Tibial nerve (tissue), 4 donors: ENCODE measurements at regions not wholly inside any gene's neighbourhood (a gene's known extent, or its start where the extent isn't known, plus 50 kb on each side); places are given as distances from the start of the nearest gene placed in this dataset.
"Not testable (repeated sequence)": the region's sequence is repeated elsewhere in the genome, so short reads cannot be mapped to it uniquely, and the experiment has no call there.

ENCODE experiments used
- DNase-seq, 2 donors: peaks; one replicate each; pipeline ENCODE4 v3.0.0-alpha.2; 2019; ENCODE audit warnings: low spot score in 2 of 2
- H3K27ac ChIP-seq, 4 donors: fragments of 200-600 bp; sonication (generic) in 3 of 4; one replicate each; pipeline ENCODE4 v1.5.1; 2017 to 2019; ENCODE audit warnings: mild to moderate bottlenecking in 1 of 4
- H3K27me3 ChIP-seq, 2 donors: fragments of 200-600 bp; sonication (generic) in 1 of 2; one replicate each; pipeline versions ENCODE4 v1.5.1 to v1.6.0; 2017 to 2019
- H3K36me3 ChIP-seq, 3 donors: fragments of 200-600 bp; sonication (generic); one replicate each; pipeline ENCODE4 v1.5.1; 2018 to 2019
- H3K4me1 ChIP-seq, 4 donors: fragments of 200-600 bp; sonication (generic) in 3 of 4; one replicate each; pipeline ENCODE4 v1.5.1; 2017 to 2019
- H3K4me3 ChIP-seq, 4 donors: fragments of 200-600 bp; sonication (generic) in 3 of 4; one replicate each; pipeline ENCODE4 v1.5.1; 2017 to 2019; ENCODE audit warnings: mild to moderate bottlenecking in 1 of 4, moderate library complexity in 1 of 4
- H3K9me3 ChIP-seq, 4 donors: fragments of 200-600 bp; sonication (generic) in 3 of 4; one replicate each; pipeline ENCODE4 v1.5.1; 2017 to 2019
- EP300 ChIP-seq, 2 donors: sonication (generic); formaldehyde crosslinking; IDR thresholded peaks; one replicate each; pipeline ENCODE4 v1.6.1; 2017; ENCODE audit warnings: antibody characterized with exemption in 2 of 2, mild to moderate bottlenecking in 1 of 2
- POLR2A ChIP-seq, 2 donors: fragments of 450-650 bp; IDR thresholded peaks; one replicate each; pipeline ENCODE4 v1.6.1; 2017; ENCODE audit warnings: antibody characterized with exemption in 2 of 2, mild to moderate bottlenecking in 2 of 2, moderate library complexity in 2 of 2
- WGBS, 2 donors: methylation state at CpG; one replicate each; pipeline ENCODE4 v1.1.5; 2018; 5-methylcytosine and 5-hydroxymethylcytosine counted together
- TF ChIP-seq, protein P1 (sequence below), 5 experiments: fragments of 200-600 bp in 3 of 5; fragments of 450-650 bp in 2 of 5; sonication (generic) in 3 of 5; IDR thresholded peaks; one replicate each; pipeline ENCODE4 v1.5.1; 2016 to 2019; ENCODE audit warnings: antibody characterized with exemption in 5 of 5, mild to moderate bottlenecking in 3 of 5, moderate library complexity in 2 of 5

DNA sequence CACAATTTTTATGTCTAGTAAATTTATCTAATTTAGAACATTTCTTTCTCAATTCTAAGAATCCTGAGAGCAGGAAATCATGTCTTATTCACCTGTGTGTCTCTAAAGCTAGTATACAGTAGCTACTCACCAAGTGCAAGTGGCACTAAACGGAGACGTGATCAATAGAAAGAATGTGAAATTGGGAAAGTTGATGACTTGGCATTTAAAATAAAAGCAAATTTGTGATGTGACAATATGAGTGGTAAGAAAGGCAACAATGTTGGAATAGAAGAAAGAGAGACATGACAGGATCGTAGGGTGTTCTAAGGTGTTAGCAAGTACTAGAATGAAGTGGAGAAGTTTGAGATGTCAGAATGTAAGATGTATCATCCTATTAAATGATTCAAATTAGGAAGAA, 725.9 kb downstream of the BCKDHB start:
- no peak for DNase-seq
- 92 to 94% methylated on average over 3 of the region's 3 CpGs for WGBS, 2 donors
- no peaks in the 10 kb centered on the region for H3K9me3 ChIP-seq

DNA sequence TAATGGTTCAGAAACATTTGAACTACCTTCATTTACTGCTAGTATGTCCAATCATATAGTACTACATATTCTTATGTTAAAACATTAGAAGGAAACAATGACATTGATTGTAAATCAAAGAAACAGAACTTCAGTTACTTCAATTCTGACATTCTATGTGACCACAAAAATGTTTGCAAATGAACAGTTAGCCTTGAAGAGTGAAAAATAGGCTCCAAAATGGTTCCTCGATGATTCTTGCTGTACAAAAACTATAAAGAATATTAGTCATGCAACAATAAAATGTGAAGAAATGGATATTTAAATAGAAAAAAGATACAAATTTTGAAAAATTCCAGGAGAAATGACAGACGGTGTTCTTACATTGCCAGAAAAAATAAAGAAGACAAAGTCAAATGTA, 686.9 kb downstream of the BCKDHB start:
- no peak overlapping the region for H3K4me3 ChIP-seq
- H3K36me3 ChIP-seq: no peaks in the 10 kb centered on the region
- H3K4me1 ChIP-seq: peaks cover 0 to 14% (median 0%) of the 10 kb centered on the region in 4 donors
- no peak overlapping the region for H3K27ac ChIP-seq
- DNase-seq: no peak
- TF ChIP-seq EP300 (IDR thresholded peaks at IDR 0.05): no peak
- TF ChIP-seq, protein P1, sequence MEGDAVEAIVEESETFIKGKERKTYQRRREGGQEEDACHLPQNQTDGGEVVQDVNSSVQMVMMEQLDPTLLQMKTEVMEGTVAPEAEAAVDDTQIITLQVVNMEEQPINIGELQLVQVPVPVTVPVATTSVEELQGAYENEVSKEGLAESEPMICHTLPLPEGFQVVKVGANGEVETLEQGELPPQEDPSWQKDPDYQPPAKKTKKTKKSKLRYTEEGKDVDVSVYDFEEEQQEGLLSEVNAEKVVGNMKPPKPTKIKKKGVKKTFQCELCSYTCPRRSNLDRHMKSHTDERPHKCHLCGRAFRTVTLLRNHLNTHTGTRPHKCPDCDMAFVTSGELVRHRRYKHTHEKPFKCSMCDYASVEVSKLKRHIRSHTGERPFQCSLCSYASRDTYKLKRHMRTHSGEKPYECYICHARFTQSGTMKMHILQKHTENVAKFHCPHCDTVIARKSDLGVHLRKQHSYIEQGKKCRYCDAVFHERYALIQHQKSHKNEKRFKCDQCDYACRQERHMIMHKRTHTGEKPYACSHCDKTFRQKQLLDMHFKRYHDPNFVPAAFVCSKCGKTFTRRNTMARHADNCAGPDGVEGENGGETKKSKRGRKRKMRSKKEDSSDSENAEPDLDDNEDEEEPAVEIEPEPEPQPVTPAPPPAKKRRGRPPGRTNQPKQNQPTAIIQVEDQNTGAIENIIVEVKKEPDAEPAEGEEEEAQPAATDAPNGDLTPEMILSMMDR (IDR thresholded peaks at IDR 0.05): no peak
- no peaks in the 10 kb centered on the region for H3K27me3 ChIP-seq
- H3K9me3 ChIP-seq: peaks cover 0 to 7% (median 0%) of the 10 kb centered on the region in 4 donors
- WGBS, 2 donors: 58 to 60% methylated on average over 2 of the region's 2 CpGs

More for the DNA sequence above, 725.9 kb downstream of the BCKDHB start:
- H3K4me1 ChIP-seq: no peaks in the 10 kb centered on the region
- no peak overlapping the region for H3K4me3 ChIP-seq
- TF ChIP-seq POLR2A (IDR thresholded peaks at IDR 0.05) (no peak), EP300 (IDR thresholded peaks at IDR 0.05) (no peak)
- TF ChIP-seq, protein P1 (IDR thresholded peaks at IDR 0.05): no peak
- H3K27me3 ChIP-seq: no peaks in the 10 kb centered on the region
- H3K36me3 ChIP-seq: no peaks in the 10 kb centered on the region
- no peak overlapping the region for H3K27ac ChIP-seq

DNA sequence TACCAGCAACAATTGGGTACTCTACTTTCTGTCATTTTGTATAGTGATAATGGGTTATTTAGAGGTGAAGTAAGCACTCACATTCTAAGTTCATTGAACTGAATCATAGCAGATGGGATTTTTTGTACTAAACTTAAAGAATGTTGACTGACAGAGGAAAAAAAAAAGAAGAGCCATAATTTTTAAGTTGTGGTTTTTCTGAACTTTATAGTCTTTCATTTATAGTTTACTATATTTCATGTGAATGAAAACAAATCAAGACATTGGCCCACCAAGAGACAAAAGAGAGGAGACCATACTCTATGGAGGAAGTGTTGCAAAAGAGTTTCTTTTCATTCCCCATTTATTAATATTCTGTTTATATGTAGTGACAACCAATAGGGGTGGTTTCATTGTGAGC, 685.7 kb downstream of the BCKDHB start:
- H3K27ac ChIP-seq: no peak overlapping the region
- H3K4me3 ChIP-seq: no peak overlapping the region
- peaks cover 0 to 23% (median 0%) of the 10 kb centered on the region in 4 donors for H3K4me1 ChIP-seq
- H3K9me3 ChIP-seq: peaks cover 0 to 4% (median 0%) of the 10 kb centered on the region in 4 donors
- no peaks in the 10 kb centered on the region for H3K27me3 ChIP-seq
- H3K36me3 ChIP-seq: no peaks in the 10 kb centered on the region
- DNase-seq: no peak
- TF ChIP-seq POLR2A (IDR thresholded peaks at IDR 0.05): no peak
- TF ChIP-seq, protein P1 (IDR thresholded peaks at IDR 0.05): no peak

DNA sequence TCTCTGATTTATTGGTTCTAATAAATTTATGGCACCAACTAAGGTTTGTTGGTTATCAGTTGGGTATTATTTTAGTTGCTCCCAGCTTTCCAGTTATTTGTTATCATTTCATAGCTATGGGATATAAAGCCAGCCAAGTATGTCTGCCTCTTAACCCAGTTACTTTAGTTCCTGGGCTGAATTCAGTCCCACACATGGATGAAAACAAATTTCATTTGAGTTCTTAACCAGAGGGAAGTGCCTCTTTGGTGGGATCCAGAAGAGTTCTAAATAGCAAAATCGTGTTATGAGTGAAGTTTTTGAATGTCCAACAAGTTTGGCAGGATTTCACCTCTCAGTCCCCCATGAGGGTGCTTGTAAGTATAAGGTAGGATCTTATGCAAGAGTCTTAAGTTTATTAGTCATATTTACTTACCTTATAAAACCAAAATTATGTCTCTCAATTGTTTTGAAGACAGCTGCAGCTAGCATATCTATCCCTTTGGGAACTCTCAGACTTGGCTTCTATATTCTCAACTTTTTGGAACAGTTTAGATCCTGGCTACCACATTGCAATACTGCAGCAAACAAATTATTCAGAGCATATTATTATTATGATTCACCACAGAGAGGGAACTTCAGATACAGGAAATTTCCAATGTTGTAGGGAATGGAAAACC, 683.6 kb downstream of the BCKDHB start:
- TF ChIP-seq, protein P1 (IDR thresholded peaks at IDR 0.05): no peak
- peak in 1 of 2 donors; percentile 24 for TF ChIP-seq EP300 (IDR thresholded peaks at IDR 0.05)
- no peak for TF ChIP-seq POLR2A (IDR thresholded peaks at IDR 0.05)
- peaks cover 0 to 10% (median 0%) of the 10 kb centered on the region in 4 donors for H3K9me3 ChIP-seq
- no peaks in the 10 kb centered on the region for H3K27me3 ChIP-seq
- peak overlapping the region in 2 of 4 donors; percentile 64 to 67 for H3K27ac ChIP-seq
- peak in 1 of 2 donors; percentile 25 for DNase-seq
- no peak overlapping the region for H3K4me3 ChIP-seq
- no peaks in the 10 kb centered on the region for H3K36me3 ChIP-seq
- peaks cover 0 to 24% (median 0%) of the 10 kb centered on the region in 4 donors for H3K4me1 ChIP-seq
- 36 to 48% methylated on average over 1 of the region's 1 CpG for WGBS, 2 donors

DNA sequence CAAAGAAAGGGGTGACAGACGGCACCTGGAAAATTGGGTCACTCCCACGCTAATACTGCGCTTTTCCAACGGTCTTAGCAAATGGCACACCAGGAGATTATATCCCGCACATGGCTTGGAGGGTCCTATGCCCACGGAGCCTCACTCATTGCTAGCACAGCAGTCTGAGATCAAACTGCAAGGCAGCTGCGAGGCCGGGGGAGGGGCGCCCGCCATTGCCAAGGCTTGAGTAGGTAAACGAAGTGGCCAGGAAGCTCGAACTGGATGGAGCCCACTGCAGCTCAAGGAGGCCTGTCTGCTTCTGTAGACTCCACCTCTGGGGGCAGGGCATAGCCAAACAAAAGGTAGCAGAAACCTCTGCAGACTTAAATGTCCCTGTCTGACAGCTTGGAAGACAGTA, 676.8 kb downstream of the BCKDHB start:
- H3K36me3 ChIP-seq, H3K27ac ChIP-seq, DNase-seq, H3K27me3 ChIP-seq, H3K4me3 ChIP-seq: not testable (repeated sequence)
- 94 to 96% methylated on average over 11 to 12 of the region's 12 CpGs for WGBS, 2 donors
- Histone ChIP-seq H3K9me3 (peaks cover 0 to 29% (median 0%) of the 10 kb centered on the region in 4 donors), H3K4me1 (peaks cover 0 to 10% (median 0%) of the 10 kb centered on the region in 4 donors)
